HG03565 (cell line): ENCODE measurements at regions not wholly inside any gene's neighbourhood (a gene's known extent, or its start where the extent isn't known, plus 50 kb on each side); places are given as distances from the start of the nearest gene placed in this dataset.
A peak's percentile ranks its signal among the peaks of the same experiment; 100 is the strongest.

ENCODE experiments used
- ATAC-seq: cut with Tn5 transposase; IDR thresholded peaks from one replicate; pipeline ENCODE4 v1.9.1; 2021; ENCODE audit warnings: mild to moderate bottlenecking, moderate library complexity; ENCODE audit not compliant: unreplicated experiment

DNA sequence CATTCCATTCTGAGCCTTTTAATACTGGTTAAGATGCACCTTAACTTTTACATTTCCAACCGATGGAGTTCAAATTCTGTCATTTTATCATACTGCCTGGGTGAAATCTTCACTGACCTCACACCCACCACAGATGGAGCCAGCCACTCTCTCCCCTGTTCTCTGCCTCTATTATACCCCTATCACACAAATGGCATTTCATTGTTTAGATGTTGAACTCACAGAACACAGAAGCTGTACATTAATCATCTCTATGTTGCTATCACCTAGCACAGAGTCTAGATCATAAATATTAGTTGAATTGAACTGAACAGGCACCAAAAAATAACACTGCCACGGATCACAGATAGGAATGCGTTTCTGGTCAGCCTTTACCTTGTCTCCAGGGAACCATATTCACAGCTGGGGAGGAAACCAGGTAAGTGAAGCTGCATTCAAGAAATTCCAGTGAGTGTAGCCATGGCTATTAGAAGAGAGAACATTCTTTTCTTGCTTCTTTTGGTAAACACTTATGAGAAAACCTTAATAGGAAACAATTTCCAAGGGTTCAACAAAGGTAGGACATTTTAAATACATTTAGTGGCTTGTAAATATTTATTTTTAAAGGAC lies 194.9 kb upstream of the RMST start:
- ATAC-seq = no peak

DNA sequence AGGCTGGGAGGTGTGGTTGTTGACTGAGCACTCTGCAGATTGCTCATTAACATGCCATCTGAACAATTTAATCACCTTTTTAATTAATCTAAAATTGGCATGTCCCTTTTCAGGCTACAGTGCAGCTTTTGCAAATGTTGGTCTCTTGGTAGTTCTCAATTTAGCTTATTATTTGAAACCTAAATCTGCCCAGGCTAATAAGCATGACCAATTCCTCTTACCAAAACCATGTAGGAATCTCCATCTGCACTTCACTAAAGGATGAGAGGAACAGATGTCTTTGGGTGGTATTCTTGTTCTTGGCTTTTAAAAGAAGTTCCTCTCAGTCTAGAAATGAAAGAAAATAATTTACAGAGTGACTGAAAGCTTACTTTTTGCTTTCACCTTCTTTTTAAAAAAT lies 190.1 kb upstream of the RMST start:
- ATAC-seq = no peak

DNA sequence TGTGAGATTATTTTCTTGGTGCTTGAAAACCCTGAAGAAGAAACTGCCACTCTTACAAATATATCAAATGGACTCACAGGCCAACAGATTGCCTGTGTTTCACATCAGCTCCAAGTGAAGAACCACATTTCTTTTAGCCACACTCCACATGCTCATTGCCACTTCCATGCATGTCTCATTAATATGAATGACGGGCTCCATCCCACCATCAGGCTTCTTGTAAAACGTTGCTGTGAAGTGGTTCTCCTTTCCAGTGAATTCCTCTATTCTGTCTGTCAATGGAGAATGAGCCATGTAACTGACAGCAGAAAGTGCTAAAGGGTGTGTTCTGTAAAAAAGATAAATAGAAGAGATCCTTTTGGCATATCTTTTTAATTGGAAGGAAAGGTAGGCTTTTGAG lies 188.2 kb upstream of the RMST start:
- no peak for ATAC-seq

DNA sequence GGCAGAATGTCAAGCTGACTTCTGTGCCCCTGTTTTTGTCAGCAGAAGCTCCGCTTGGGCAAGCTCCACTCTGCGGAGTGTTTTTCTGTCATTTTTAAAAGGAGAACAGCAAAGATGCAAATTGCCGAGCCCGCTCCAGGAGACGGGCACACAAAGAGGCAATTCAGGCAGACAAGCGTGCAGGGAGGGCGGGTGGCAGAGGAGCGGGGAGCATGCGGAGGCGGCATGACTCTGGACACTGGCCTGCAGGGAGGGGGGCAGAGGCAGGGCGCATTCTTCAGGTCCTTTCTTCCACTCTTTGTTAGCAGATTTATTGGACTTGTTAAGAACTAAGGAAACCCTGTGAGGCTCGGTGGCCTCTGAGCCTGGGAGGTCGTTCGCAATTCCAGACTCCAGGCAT lies 187.3 kb upstream of the RMST start:
- no peak for ATAC-seq

DNA sequence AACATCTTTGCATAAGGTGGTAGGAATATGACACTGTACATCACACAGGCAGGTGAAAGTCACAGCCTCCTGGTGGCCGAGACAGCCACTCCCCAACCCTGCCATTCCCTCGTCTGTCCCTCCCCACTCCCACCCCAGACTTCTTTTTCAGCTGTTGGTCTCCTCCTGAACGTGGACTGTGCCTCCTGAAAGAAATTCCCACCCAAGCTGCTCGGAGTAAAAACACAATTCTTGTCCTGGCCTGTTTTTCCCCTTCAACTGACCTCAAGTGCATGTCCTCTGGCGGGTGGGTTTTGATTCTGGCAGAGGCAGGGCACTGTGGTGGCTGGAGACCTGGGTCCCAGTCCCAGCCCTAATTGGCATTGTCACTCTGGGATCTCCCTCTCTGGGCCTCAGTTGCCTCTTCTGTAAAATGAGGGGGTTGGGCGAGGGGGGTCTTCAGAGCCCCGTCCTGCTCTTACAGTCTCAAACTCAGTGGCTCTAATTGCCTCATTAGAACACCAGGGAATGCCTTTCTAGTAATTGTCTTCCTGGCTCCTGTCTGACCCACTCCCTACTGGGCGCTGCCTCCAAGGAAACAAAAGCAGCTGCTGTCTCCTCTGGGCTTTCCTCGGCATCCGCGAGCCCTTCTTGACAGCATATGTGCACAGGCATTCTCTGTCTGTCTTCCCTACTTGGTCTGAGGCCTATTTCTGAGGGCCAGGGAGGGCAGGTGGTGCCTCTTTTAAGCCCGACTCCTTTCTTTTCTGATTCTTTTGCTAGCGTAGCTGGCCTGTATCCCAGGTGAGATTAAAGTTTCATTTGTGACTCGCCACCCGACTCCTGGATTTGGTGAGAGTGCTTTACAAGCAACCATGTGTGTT lies 186.6 kb upstream of the RMST start:
- ATAC-seq = no peak

DNA sequence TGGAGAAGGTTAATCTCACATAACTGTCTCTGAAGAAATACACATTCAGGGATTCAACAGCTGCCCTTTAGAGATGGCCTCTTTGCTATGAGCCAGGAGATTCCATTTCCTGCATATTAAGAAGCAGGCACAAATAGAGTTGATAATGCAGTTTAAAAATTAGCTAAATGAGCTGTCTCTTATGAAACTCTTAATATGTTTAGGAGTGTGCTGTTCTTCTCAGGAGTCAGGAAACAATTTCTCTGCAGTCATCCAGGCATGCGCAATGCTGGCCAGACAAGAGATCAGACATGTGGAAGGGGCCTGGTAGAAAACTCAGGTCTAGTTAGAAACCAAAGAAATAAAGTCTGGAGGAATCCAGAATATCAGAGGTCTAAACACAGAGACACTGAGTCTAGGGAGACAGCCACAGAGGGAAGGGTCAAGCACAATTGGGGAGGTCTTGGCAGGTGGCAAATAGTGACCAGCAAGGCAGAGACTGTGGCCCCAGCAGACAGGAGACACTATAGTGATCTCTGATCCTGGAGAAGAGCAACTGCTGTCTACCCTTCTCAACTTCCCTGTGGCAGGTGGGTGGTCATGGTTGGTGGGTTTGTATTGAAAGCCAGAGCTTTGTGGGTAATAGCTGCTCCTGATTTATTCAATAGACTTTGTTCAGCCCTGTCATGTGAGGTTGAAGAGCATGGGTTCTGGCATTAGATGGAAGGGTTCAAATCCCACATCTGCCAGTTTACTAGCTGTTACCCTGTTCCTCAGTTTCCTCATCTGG lies 185.8 kb upstream of the RMST start:
- no peak for ATAC-seq

DNA sequence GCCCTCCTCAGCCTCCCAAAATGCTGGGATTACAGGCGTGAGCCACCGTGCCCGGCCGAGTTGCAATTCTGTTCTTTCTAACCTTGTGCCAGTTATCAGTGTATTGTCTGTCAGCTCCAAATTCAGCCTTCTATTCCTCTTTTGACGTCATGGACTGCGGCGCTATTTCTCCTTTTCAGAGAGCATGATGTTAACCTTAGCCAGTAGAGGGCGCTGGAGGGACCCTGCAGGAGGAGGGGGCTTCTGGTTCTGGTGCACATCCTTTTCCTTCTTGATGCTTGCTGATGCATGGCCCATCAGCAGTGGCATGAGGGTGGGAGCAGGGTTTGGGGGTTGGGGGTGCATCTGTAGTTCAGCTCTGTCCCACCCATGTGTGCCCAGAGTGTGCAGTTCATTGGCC lies 179.3 kb upstream of the RMST start:
- no peak for ATAC-seq

DNA sequence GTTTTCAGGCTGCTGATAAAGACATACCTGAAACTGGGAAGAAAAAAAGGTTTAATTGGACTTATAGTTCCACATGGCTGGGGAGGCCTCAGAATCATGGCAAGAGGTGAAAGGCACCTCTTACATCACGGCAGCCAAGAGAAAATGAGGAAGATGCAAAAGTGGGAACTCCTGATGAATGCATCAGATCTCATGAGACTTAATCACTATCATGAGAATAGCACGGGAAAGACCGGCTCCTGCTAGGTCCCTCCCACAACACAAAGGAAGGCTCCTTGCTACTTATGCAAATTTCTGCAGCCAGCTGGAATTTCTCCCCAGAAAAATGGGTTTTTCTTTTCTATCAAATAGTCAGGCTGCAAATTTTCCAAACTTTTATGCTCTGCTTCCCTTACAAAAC lies 174.1 kb upstream of the RMST start:
- no peak for ATAC-seq

DNA sequence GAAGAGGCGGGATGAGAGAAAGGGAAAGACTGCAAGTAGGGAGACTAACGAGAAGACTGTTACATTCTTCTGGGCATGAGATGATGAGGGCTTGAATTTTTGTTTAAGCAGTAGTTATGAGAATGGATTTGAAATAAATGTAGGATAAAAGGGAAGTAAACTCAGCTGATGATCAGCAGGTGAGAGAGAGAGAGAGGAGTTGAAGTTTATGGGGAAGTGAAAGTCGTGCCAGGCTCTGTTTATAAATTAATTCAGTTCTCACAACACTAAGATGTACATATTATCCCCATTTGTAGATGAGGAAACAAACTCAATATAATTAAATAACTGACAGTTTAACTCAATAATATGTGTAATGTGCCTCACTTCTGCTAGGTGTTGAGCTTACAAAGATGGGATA lies 170.0 kb upstream of the RMST start:
- no peak for ATAC-seq

DNA sequence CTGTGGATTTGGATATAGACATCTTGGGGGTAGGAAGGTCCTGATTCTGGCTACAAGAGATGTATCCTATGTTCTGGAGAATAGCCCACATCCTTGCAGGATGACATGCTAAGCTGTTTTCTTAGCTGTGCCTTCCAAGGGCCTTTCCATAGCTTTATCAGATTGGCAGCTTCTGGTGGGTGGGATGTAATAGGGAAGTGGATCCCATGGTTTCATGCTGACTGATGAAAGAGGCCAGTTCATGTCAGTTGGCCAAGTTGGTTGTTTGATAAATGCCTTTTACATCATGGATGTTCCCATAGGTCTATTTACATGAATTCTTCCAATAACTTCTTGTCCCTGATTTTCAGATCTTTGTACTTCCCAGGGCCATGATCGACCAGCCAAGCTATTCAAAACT lies 169.1 kb upstream of the RMST start:
- ATAC-seq = no peak

DNA sequence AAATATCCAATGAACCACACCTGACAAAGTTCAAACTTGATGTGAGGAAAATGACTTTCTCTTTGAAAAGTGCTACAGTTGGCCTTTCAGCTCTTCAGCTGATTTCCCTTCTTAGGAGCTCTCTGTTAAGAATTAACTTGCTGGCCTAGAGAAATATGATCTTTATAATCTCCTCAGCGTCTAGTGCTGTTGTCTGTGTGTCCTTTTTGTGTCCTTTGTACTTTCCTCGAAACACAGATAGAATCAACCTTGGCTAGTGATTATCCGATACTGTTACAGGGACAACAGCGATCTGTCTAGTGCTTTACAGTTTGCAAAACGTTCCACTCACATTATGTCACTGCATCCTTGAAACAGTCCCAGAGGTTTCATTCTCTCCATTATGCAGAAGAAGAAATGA lies 162.8 kb upstream of the RMST start:
- no peak for ATAC-seq

DNA sequence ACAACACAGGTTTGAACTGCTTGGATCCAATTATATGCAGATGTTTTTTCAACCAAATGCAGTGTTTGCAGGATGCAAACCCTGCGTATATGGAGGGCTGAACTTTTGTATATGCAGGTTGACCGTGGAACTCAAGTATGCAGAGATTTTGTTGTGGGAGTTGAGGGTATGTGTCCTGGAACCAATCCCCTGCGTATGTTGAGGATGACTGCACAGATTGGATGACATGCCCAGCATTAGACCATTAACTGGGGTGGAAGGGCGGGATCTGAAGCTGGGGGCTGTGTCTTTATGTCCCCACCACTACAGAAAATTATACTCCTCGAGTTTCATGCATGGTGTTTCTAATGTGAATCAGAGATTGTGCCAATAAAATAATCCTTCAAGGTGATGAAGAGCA lies 162.2 kb upstream of the RMST start:
- no peak for ATAC-seq

DNA sequence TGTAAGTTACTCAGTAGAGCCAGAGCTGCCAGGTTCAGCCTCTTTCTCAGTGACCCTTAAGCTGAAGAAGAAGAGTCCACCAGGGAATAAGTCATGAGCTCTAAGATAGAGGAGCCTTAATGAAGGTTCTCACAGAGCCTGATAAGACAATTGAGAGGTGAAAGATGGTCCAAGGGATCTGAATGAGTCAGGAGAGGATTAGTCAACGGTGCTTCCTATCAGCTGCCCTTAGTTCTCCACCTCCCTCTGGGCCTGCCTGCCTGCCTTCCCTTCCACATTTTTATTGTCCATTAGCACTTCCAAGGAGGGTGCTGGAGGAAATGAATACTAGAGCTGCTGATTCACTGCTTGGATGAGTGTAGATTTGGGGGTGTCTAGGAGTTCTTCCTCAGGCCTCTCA lies 161.7 kb upstream of the RMST start:
- no peak for ATAC-seq

DNA sequence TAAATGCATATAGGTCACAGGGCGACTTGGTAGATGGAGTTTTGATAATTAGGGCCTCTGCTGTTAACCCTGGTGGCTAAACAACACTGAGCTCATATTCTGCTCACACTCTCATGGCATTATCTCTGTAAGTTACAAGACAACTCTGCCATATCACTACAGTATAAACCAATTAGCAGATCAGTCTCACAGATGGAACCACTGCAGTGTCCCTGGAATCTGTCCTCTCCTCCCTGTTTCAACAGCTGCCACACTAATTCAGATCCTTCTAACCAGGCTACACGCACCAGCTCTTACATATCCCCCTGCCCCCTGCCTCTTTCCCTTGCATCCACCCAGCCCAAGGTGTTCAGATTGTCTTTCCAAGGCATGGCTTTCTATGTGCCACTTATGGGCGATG lies 161.0 kb upstream of the RMST start:
- no peak for ATAC-seq

DNA sequence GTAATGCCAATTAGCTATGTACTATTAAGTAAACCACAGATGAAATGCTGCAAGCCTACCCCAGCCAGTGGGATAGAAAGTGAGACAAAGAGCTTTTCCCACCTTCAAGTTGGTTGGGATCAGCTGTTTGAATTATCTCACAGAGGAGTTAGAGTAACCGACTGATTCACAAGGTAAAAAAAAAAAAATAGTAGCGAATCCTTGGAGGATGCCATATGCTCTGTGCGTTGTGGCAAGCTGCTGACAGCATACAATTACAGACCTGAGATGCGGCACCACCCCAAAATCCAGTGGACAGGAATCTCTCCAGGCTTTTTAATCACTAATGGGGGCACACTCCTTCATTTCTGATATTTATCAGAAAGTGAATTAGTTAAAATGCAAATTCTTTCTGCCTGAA lies 157.0 kb upstream of the RMST start:
- no peak for ATAC-seq

DNA sequence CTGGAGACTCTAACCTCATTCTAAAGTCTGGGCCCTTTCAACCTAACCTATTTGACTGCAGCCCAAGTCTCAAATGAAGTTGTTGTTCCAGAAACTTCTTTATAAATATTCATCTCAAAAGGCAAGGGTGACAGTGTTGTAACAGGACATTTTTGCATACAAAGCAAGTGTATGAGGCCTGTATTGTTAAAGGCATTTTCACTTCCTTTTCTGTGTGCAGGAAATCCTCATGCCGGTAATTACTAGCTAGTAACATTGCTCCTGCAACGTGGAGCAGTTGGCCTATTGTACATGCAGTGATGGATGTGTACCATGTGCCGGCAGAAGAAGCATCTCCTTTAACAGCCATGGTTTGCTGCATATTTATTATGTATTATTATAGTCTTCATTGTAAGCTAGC lies 156.5 kb upstream of the RMST start:
- peak; percentile 99 for ATAC-seq

DNA sequence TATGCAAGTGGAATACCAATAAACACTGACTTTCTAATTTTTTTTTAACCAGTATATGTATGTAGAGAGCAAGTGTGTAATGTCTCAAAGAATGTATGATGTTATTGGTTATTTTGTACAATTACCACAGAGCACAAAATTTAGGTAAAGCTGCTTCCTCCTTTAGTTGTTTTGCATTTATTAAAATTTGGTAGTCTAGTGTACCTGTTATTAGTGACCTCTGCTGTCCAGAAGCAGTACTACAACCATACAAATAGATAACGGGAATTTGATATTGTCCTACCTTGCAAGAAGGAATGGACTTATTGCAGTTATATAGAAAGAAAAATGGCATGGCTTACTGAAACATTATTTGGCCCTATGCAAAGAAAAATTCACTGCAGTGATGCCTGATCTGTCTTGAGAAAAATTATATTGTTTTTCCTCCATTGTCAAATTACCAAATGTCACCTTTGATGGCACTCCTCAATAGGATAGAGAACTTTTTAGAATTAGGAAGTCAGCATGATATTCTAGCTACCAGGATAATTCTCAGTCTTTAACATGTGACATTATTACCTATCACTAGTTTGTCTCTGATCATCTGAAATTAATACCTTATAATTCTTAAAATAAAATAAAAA lies 153.9 kb upstream of the RMST start:
- no peak for ATAC-seq

DNA sequence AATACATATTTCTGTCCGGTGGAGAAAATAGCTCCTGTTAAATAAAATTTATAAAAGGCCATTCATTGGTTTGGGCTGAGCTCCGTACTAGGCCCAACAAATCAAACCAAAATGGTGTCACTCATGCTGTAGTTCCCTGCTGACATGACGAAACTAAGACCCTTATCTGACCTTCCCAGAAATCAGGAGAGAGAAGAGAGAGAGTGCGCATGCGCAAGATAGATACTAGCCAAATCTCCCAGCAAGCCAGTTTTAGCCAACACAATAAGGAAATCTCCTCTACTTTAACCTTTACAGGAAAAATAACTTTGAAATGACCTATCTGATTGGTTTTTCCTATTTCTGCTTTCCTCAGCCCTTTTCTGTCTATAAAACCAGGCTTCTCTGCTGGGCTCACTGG lies 152.7 kb upstream of the RMST start:
- no peak for ATAC-seq

DNA sequence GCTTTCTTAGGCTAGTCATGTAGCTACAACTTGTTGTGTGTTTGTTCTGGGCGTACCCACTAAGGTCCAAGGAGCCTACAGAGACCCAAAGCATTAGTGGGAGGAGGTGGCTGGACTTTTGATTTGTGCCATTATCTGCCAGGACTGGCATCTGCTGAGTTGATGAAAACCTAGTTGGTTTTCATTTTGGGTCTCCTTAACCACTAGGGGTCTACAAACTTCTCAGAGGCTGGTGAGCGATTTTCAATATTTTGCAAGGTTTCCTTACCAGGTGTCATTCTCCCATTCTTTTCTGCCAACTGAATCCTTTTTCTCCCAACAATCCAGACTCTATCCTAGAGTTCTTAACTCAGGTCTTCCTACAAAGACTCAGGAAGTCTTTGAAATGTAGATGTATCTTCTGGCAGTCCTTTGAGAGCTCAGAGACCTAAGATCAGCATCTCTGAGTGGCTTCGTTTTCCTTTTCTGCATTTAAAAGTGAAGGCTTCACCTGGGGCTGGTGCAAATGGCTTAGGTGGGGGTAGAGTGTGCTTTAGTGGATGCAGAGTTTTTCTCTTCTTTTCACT lies 150.0 kb upstream of the RMST start:
- no peak for ATAC-seq

DNA sequence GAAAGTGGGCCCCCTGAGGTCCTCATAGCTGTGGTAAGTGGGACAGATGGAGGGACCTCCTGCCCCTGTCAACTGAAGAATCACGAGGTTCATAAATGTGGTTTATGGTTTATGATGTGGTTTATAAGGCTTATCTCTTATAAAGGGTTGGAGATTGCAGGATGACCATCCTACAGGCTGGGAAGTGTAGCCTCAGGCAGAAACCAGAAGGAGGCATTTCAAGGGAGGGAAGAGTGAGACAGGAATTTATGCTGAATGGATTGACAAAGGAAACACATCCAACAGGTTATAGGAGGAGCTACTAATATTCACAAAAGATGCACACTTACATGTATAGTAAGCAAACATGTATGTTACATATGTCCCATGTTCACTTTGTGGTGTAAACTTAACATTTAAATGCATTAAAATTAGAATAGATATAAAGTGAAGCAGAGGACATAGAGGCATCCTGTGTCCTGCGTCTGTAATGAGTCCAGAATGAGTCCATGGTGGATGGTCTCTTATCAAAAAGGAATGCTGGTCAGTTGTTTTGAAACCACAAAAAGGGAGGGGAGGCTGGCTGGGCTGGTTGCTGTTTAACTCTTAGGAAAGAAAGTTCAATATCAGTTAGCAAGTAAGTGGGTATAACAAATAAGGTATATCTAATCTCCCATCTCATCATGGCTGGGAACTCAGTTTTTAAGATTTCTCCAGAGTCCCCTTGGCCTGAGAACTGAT lies 149.0 kb upstream of the RMST start:
- ATAC-seq = no peak

DNA sequence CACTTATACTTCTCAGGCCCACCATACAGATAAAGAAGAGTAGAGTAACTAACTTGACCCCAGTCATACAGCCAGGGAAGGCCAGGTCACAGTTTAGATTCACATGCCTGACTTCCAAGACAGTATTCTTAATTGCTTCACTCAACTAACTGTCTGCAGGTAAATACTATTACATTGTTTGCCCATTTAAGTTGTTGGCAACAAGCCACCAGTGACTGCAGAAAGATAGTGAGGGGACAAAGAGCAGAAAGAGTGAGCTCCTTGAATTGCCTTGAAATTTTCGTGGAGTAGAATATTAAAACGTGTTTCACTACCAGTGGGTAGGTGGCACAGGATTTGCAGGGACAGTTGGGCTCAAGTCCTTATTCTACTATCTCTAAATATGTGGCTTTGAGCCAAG lies 146.3 kb upstream of the RMST start:
- no peak for ATAC-seq
